ENCODE measurements at regions not wholly inside any gene's neighbourhood (a gene's known extent, or its start where the extent isn't known, plus 50 kb on each side); places are given as distances from the start of the nearest gene placed in this dataset.

DNA sequence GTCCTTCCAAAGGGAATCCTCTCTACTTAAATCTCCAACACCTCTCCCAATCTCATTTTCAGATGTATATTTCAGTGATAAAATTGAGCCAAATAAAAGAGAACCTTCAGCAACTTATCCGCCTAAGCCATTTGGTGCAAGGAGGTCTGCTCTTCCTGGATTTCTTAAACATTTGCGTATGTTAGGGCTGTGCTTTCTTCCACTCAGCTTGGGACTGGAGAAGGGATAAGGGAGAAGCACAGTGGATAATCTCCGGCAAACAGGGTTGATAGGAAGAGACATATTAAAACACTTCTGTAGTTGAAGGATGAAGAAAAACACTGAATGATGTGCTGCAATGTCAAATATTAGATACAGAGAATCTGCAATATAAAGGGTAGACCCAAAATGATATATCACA is 796.2 kb downstream of the KCNJ3 start:
- TF ChIP-seq, protein P1, sequence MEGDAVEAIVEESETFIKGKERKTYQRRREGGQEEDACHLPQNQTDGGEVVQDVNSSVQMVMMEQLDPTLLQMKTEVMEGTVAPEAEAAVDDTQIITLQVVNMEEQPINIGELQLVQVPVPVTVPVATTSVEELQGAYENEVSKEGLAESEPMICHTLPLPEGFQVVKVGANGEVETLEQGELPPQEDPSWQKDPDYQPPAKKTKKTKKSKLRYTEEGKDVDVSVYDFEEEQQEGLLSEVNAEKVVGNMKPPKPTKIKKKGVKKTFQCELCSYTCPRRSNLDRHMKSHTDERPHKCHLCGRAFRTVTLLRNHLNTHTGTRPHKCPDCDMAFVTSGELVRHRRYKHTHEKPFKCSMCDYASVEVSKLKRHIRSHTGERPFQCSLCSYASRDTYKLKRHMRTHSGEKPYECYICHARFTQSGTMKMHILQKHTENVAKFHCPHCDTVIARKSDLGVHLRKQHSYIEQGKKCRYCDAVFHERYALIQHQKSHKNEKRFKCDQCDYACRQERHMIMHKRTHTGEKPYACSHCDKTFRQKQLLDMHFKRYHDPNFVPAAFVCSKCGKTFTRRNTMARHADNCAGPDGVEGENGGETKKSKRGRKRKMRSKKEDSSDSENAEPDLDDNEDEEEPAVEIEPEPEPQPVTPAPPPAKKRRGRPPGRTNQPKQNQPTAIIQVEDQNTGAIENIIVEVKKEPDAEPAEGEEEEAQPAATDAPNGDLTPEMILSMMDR (IDR thresholded peaks at IDR 0.05) = no peak
- TF ChIP-seq POLR2A (IDR thresholded peaks at IDR 0.05) = no peak
- no peak for TF ChIP-seq POLR2AphosphoS5 (IDR thresholded peaks at IDR 0.05)
